Stimulated activated naive CD8-positive, alpha-beta T cell treated with anti-CD3 and anti-CD28 coated beads, Interleukin-15, amount 100 ng/mL, for 72 hours (primary cell): ENCODE measurements at regions not wholly inside any gene's neighbourhood (a gene's known extent, or its start where the extent isn't known, plus 50 kb on each side); places are given as distances from the start of the nearest gene placed in this dataset.

Source experiments
- ATAC-seq: fragments of 150-1000 bp; cut with Tn5 transposase; 2 replicates; pipeline ENCODE4 v1.10.0; 2021; ENCODE audit warnings: mild to moderate bottlenecking, moderate library complexity
- DNase-seq, 2 donors: peaks; one replicate each; pipeline ENCODE4 v3.0.0; 2021 to 2022
- H3K27ac Mint-ChIP-seq, 2 donors: one replicate each; pipeline ENCODE4 v1.8.0; 2022; ENCODE audit warnings: mild to moderate bottlenecking in 2 of 2, mixed read lengths in 2 of 2, moderate library complexity in 2 of 2
- H3K27me3 Mint-ChIP-seq: one replicate; pipeline ENCODE4 v1.8.0; 2022; ENCODE audit warnings: mixed read lengths
- H3K4me1 Mint-ChIP-seq: one replicate; pipeline ENCODE4 v1.8.0; 2022; ENCODE audit warnings: mild to moderate bottlenecking, mixed read lengths
- H3K4me3 Mint-ChIP-seq, 2 donors: one replicate each; pipeline ENCODE4 v1.8.0; 2022; ENCODE audit warnings: mild to moderate bottlenecking in 2 of 2, mixed read lengths in 2 of 2, moderate library complexity in 1 of 2
- H3K9me3 Mint-ChIP-seq, 2 donors: one replicate each; pipeline ENCODE4 v1.8.0; 2022; ENCODE audit warnings: mixed read lengths in 2 of 2

- H3K4me1 Mint-ChIP-seq, result no peaks in the 10 kb centered on the region
Observed at GRCh38 chr4:136750897-136751296, 781.4 kb downstream of the PCDH18 start.

GRCh38 chr4:136749989-136750388 lies 782.3 kb downstream of the PCDH18 start:
- DNase-seq, result no peak
- Mint-ChIP-seq H3K4me1 (no peaks in the 10 kb centered on the region), H3K4me3 (no peak overlapping the region), H3K27me3 (no peaks in the 10 kb centered on the region), H3K27ac (no peak overlapping the region), H3K9me3 (peaks cover 0 to 11% of the 10 kb centered on the region in 2 donors)
- ATAC-seq, result no peak

More at GRCh38 chr4:136750897-136751296, 781.4 kb downstream of the PCDH18 start:
- DNase-seq (no peak), ATAC-seq (no peak)
- Mint-ChIP-seq H3K27ac (no peak overlapping the region), H3K27me3 (no peaks in the 10 kb centered on the region), H3K9me3 (peaks cover 0 to 11% of the 10 kb centered on the region in 2 donors), H3K4me3 (no peak overlapping the region)

GRCh38 chr4:136748773-136749172 lies 783.5 kb downstream of the PCDH18 start:
- no peak overlapping the region for H3K4me3 Mint-ChIP-seq
- no peak for DNase-seq
- no peak overlapping the region for H3K27ac Mint-ChIP-seq
- H3K9me3 Mint-ChIP-seq, result peaks cover 0 to 11% of the 10 kb centered on the region in 2 donors
- no peaks in the 10 kb centered on the region for H3K27me3 Mint-ChIP-seq
- H3K4me1 Mint-ChIP-seq, result no peaks in the 10 kb centered on the region
- no peak for ATAC-seq

GRCh38 chr4:136748165-136748564 lies 784.1 kb downstream of the PCDH18 start:
- Mint-ChIP-seq H3K4me3 (no peak overlapping the region), H3K27me3 (no peaks in the 10 kb centered on the region), H3K4me1 (no peaks in the 10 kb centered on the region), H3K9me3 (peaks cover 0 to 11% of the 10 kb centered on the region in 2 donors), H3K27ac (no peak overlapping the region)
- no peak for DNase-seq
- no peak for ATAC-seq

GRCh38 chr4:136743238-136743637 lies 789.1 kb downstream of the PCDH18 start:
- Mint-ChIP-seq H3K27me3 (no peaks in the 10 kb centered on the region), H3K9me3 (no peaks in the 10 kb centered on the region), H3K4me1 (no peaks in the 10 kb centered on the region), H3K27ac (no peak overlapping the region), H3K4me3 (no peak overlapping the region)
- DNase-seq, result no peak
- no peak for ATAC-seq

GRCh38 chr4:136742333-136742732 lies 790.0 kb downstream of the PCDH18 start:
- H3K27me3 Mint-ChIP-seq, result no peaks in the 10 kb centered on the region
- no peak for ATAC-seq
- H3K27ac Mint-ChIP-seq, result no peak overlapping the region
- H3K9me3 Mint-ChIP-seq, result no peaks in the 10 kb centered on the region
- no peak overlapping the region for H3K4me3 Mint-ChIP-seq
- no peaks in the 10 kb centered on the region for H3K4me1 Mint-ChIP-seq
- no peak for DNase-seq

- Mint-ChIP-seq H3K9me3 (no peaks in the 10 kb centered on the region), H3K27me3 (no peaks in the 10 kb centered on the region), H3K4me1 (no peaks in the 10 kb centered on the region), H3K4me3 (no peak overlapping the region), H3K27ac (no peak overlapping the region)
- no peak for ATAC-seq
- no peak for DNase-seq
Observed at GRCh38 chr4:136741468-136741867, 790.8 kb downstream of the PCDH18 start.

GRCh38 chr4:136740326-136740725 lies 792.0 kb downstream of the PCDH18 start:
- ATAC-seq, result no peak
- H3K4me1 Mint-ChIP-seq, result no peaks in the 10 kb centered on the region
- no peak for DNase-seq
- no peak overlapping the region for H3K27ac Mint-ChIP-seq
- H3K4me3 Mint-ChIP-seq, result no peak overlapping the region
- no peaks in the 10 kb centered on the region for H3K27me3 Mint-ChIP-seq
- no peaks in the 10 kb centered on the region for H3K9me3 Mint-ChIP-seq

- Mint-ChIP-seq H3K9me3 (no peaks in the 10 kb centered on the region), H3K4me1 (no peaks in the 10 kb centered on the region), H3K27me3 (no peaks in the 10 kb centered on the region), H3K4me3 (no peak overlapping the region), H3K27ac (no peak overlapping the region)
- no peak for ATAC-seq
- DNase-seq, result no peak
Observed at GRCh38 chr4:136737066-136737465, 795.2 kb downstream of the PCDH18 start.

- H3K4me1 Mint-ChIP-seq, result no peaks in the 10 kb centered on the region
- no peak for ATAC-seq
- H3K9me3 Mint-ChIP-seq, result no peaks in the 10 kb centered on the region
- H3K27me3 Mint-ChIP-seq, result no peaks in the 10 kb centered on the region
- H3K4me3 Mint-ChIP-seq, result no peak overlapping the region
- no peak overlapping the region for H3K27ac Mint-ChIP-seq
- no peak for DNase-seq
Observed at GRCh38 chr4:136731025-136731424, 801.3 kb downstream of the PCDH18 start.

GRCh38 chr4:136725286-136726081 lies 806.8 kb downstream of the PCDH18 start:
- Mint-ChIP-seq H3K4me3 (no peak overlapping the region), H3K9me3 (peaks cover 0 to 13% of the 10 kb centered on the region in 2 donors), H3K27me3 (no peaks in the 10 kb centered on the region), H3K4me1 (no peaks in the 10 kb centered on the region), H3K27ac (no peak overlapping the region)
- DNase-seq, result no peak
- ATAC-seq, result no peak

- ATAC-seq, result no peak
- Mint-ChIP-seq H3K4me1 (no peaks in the 10 kb centered on the region), H3K4me3 (no peak overlapping the region), H3K27me3 (no peaks in the 10 kb centered on the region), H3K9me3 (peaks cover 0 to 5% of the 10 kb centered on the region in 2 donors), H3K27ac (no peak overlapping the region)
- no peak for DNase-seq
Observed at GRCh38 chr4:136713140-136713539, 819.2 kb downstream of the PCDH18 start.

GRCh38 chr4:136709897-136710296 lies 822.4 kb downstream of the PCDH18 start:
- H3K4me1 Mint-ChIP-seq, result no peaks in the 10 kb centered on the region
- no peak overlapping the region for H3K4me3 Mint-ChIP-seq
- H3K27me3 Mint-ChIP-seq, result no peaks in the 10 kb centered on the region
- H3K27ac Mint-ChIP-seq, result no peak overlapping the region
- DNase-seq (no peak), ATAC-seq (no peak)
- H3K9me3 Mint-ChIP-seq, result peaks cover 0 to 10% of the 10 kb centered on the region in 2 donors

GRCh38 chr4:136706942-136707341 lies 825.4 kb downstream of the PCDH18 start:
- no peaks in the 10 kb centered on the region for H3K4me1 Mint-ChIP-seq
- ATAC-seq (no peak), DNase-seq (no peak)
- H3K27me3 Mint-ChIP-seq, result no peaks in the 10 kb centered on the region
- H3K27ac Mint-ChIP-seq, result no peak overlapping the region
- no peak overlapping the region for H3K4me3 Mint-ChIP-seq
- H3K9me3 Mint-ChIP-seq, result peaks cover 0 to 9% of the 10 kb centered on the region in 2 donors

GRCh38 chr4:136699905-136700304 lies 832.4 kb downstream of the PCDH18 start:
- H3K27me3 Mint-ChIP-seq, result no peaks in the 10 kb centered on the region
- no peak overlapping the region for H3K27ac Mint-ChIP-seq
- DNase-seq, result no peak
- H3K9me3 Mint-ChIP-seq, result peaks cover 4% of the 10 kb centered on the region in 2 donors
- ATAC-seq, result no peak
- no peak overlapping the region for H3K4me3 Mint-ChIP-seq
- H3K4me1 Mint-ChIP-seq, result no peaks in the 10 kb centered on the region

- Mint-ChIP-seq H3K4me1 (no peaks in the 10 kb centered on the region), H3K9me3 (peaks cover 0 to 4% of the 10 kb centered on the region in 2 donors)
Observed at GRCh38 chr4:136691607-136692006, 840.7 kb downstream of the PCDH18 start.

GRCh38 chr4:136690360-136690759 lies 841.9 kb downstream of the PCDH18 start:
- Mint-ChIP-seq H3K27ac (no peak overlapping the region), H3K9me3 (no peaks in the 10 kb centered on the region), H3K4me1 (no peaks in the 10 kb centered on the region), H3K4me3 (no peak overlapping the region), H3K27me3 (no peaks in the 10 kb centered on the region)
- DNase-seq, result no peak
- no peak for ATAC-seq

More at GRCh38 chr4:136691607-136692006, 840.7 kb downstream of the PCDH18 start:
- ATAC-seq (no peak), DNase-seq (no peak)
- Mint-ChIP-seq H3K27ac (no peak overlapping the region), H3K27me3 (no peaks in the 10 kb centered on the region), H3K4me3 (no peak overlapping the region)
